GM23338 (cell line): ENCODE measurements at regions not wholly inside any gene's neighbourhood (a gene's known extent, or its start where the extent isn't known, plus 50 kb on each side); places are given as distances from the start of the nearest gene placed in this dataset.

Experiments used
- ATAC-seq: fragments of 200-7000 bp; cut with Tn5 transposase; 3 replicates; pipeline ENCODE4 v1.9.1; 2020
- DNase-seq: peaks from one replicate; pipeline ENCODE4 v3.0.0-alpha.2; 2015; ENCODE audit warnings: low spot score
- H2AFZ ChIP-seq: fragments of 200-600 bp; sonication (generic); 2 replicates; pipeline ENCODE4 v1.8.0; 2016; ENCODE audit warnings: antibody characterized with exemption, mild to moderate bottlenecking, moderate library complexity
- H3F3A ChIP-seq: fragments of 200-600 bp; sonication (generic); replicated peaks from 2 replicates; pipeline ENCODE4 v1.8.0; 2017; ENCODE audit warnings: antibody characterized with exemption, mixed run types, low read depth
- H3K27ac ChIP-seq: fragments of 200-600 bp; sonication (generic); 2 replicates; pipeline ENCODE4 v1.6.1; 2016; ENCODE audit warnings: low read depth
- H3K27me3 ChIP-seq: fragments of 200-600 bp; sonication (generic); 2 replicates; pipeline ENCODE4 v1.8.0; 2016; ENCODE audit warnings: mild to moderate bottlenecking, mixed run types, moderate library complexity; ENCODE audit not compliant: insufficient read depth
- H3K36me3 ChIP-seq: fragments of 200-600 bp; sonication (generic); 2 replicates; pipeline ENCODE4 v1.8.0; 2016; ENCODE audit warnings: mild to moderate bottlenecking; ENCODE audit not compliant: insufficient read depth
- H3K4me1 ChIP-seq: fragments of 200-600 bp; sonication (generic); 2 replicates; pipeline ENCODE4 v1.8.0; 2016; ENCODE audit warnings: mild to moderate bottlenecking, moderate library complexity; ENCODE audit not compliant: insufficient read depth
- H3K4me2 ChIP-seq: fragments of 200-600 bp; sonication (generic); 2 replicates; pipeline ENCODE4 v1.7.1; 2017; ENCODE audit warnings: mixed run types
- H3K4me3 ChIP-seq: fragments of 200-600 bp; sonication (generic); 2 replicates; pipeline ENCODE4 v1.6.1; 2016; ENCODE audit warnings: mixed run types
- H3K79me2 ChIP-seq: fragments of 200-600 bp; sonication (generic); replicated peaks from 2 replicates; pipeline ENCODE4 v1.8.0; 2017; ENCODE audit warnings: mild to moderate bottlenecking; ENCODE audit not compliant: insufficient read depth
- H3K9me2 ChIP-seq: fragments of 200-600 bp; sonication (generic); 2 replicates; pipeline ENCODE4 v1.8.0; 2017; ENCODE audit not compliant: insufficient read depth
- H4K20me1 ChIP-seq: fragments of 200-600 bp; sonication (generic); replicated peaks from 2 replicates; pipeline ENCODE4 v1.8.0; 2017; ENCODE audit warnings: mild to moderate bottlenecking; ENCODE audit not compliant: insufficient read depth
- H3K27ac Mint-ChIP-seq: 2 replicates; pipeline ENCODE4 v1.8.0; 2020; ENCODE audit warnings: inconsistent platforms, mild to moderate bottlenecking, moderate library complexity, mixed read lengths
- H3K27me3 Mint-ChIP-seq: 3 replicates; pipeline ENCODE4 v1.8.0; 2022; ENCODE audit warnings: low read depth, mild to moderate bottlenecking, moderate library complexity, mixed read lengths, inconsistent platforms; ENCODE audit not compliant: insufficient read depth, poor library complexity
- H3K36me3 Mint-ChIP-seq: 3 replicates; pipeline ENCODE4 v1.8.0; 2021; ENCODE audit warnings: low read depth, mild to moderate bottlenecking, inconsistent platforms, moderate library complexity, mixed read lengths
- H3K4me1 Mint-ChIP-seq: 3 replicates; pipeline ENCODE4 v1.8.0; 2020; ENCODE audit warnings: mild to moderate bottlenecking, inconsistent platforms, mixed read lengths
- H3K4me3 Mint-ChIP-seq: 3 replicates; pipeline ENCODE4 v1.8.0; 2021; ENCODE audit warnings: moderate library complexity, mild to moderate bottlenecking, inconsistent platforms, mixed read lengths
- H3K9me3 Mint-ChIP-seq: 3 replicates; pipeline ENCODE4 v1.8.0; 2020; ENCODE audit warnings: moderate library complexity, mild to moderate bottlenecking, inconsistent platforms, mixed read lengths
- CREB1 ChIP-seq: fragments of 250-450 bp; sonication (Bioruptor Pico); IDR thresholded peaks from 2 replicates; pipeline ENCODE4 v1.5.0; 2020; ENCODE audit warnings: low read depth, mild to moderate bottlenecking, moderate library complexity
- EZH2 ChIP-seq: fragments of 200-600 bp; sonication (generic); IDR thresholded peaks from one replicate; pipeline ENCODE4 v1.8.0; 2017; ENCODE audit warnings: antibody characterized with exemption, mild to moderate bottlenecking, low read depth; ENCODE audit not compliant: unreplicated experiment
- JUNB ChIP-seq: IDR thresholded peaks from one replicate; pipeline ENCODE4 v1.6.1; 2016; ENCODE audit warnings: antibody characterized with exemption; ENCODE audit not compliant: unreplicated experiment
- NANOG ChIP-seq: IDR thresholded peaks from 2 replicates; pipeline ENCODE4 v1.6.1; 2016; ENCODE audit warnings: antibody characterized with exemption, borderline replicate concordance
- POLR2AphosphoS5 ChIP-seq: IDR thresholded peaks from 2 replicates; pipeline ENCODE4 v1.6.1; 2016; ENCODE audit warnings: antibody characterized with exemption, low read depth
- STAT1 ChIP-seq: IDR thresholded peaks from one replicate; pipeline ENCODE4 v1.6.1; 2016; ENCODE audit warnings: antibody characterized with exemption; ENCODE audit not compliant: unreplicated experiment
- ZNF114 ChIP-seq: fragments of 250-450 bp; sonication (Bioruptor Pico); IDR thresholded peaks from 2 replicates; pipeline ENCODE4 v1.5.0; 2020; ENCODE audit warnings: mild to moderate bottlenecking, moderate library complexity
- ZNF331 ChIP-seq: fragments of 250-450 bp; sonication (Bioruptor Pico); IDR thresholded peaks from 2 replicates; pipeline ENCODE4 v1.5.0; 2020; ENCODE audit warnings: low read depth, mild to moderate bottlenecking, moderate library complexity
- TF ChIP-seq, protein P1 (sequence below), 2 experiments: fragments of 200-600 bp in 1 of 2; sonication (generic) in 1 of 2; conservative IDR thresholded peaks; 2 replicates each; pipeline versions ENCODE4 v1.5.1 to v1.6.1; 2016 to 2017; ENCODE audit warnings: antibody characterized with exemption in 2 of 2, low read depth in 2 of 2, mild to moderate bottlenecking in 2 of 2, moderate library complexity in 1 of 2
- TF ChIP-seq, protein P2 (sequence below): IDR thresholded peaks from one replicate; pipeline ENCODE4 v1.6.1; 2018; ENCODE audit warnings: antibody characterized with exemption; ENCODE audit not compliant: unreplicated experiment
- TF ChIP-seq, protein P3 (sequence below): IDR thresholded peaks from 2 replicates; pipeline ENCODE4 v1.6.1; 2016; ENCODE audit warnings: antibody characterized with exemption

DNA sequence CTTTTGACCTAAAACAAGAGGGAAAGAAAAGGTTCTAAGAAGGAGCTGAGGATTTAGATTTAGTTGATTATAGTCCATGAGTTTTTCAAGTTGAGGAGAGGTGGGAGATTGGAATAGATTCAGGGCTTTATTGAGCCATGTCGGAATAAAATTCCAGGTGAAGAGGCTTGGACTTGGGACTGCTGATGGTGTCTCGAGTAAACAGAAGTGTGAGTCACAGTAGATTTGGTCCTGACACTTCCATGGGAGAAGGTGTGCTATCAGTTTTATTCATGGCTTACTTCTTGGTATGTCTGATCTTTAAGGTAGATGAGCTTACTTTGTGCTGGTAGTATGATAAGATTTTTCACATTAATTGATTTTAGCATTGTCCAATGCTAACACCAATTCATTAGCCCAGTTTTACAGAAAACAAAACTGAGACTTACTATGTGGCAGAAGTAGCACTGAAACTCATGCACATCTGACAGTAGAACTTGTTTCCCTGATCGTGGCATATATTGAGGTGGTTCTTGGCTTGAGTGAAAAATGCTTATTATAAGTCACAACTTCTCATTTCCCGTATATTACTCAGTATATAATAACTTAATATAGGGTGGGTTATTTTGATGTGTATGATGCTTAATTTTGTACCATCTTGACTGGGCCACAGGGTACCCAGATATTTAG, 172.4 kb upstream of the IGF1 start:
- peaks cover 7% of the 10 kb centered on the region; the same call in 2 of the 3 replicates for H3K36me3 Mint-ChIP-seq
- H3K27me3 ChIP-seq, result no peaks in the 10 kb centered on the region
- no peak overlapping the region for H3K27ac ChIP-seq

DNA sequence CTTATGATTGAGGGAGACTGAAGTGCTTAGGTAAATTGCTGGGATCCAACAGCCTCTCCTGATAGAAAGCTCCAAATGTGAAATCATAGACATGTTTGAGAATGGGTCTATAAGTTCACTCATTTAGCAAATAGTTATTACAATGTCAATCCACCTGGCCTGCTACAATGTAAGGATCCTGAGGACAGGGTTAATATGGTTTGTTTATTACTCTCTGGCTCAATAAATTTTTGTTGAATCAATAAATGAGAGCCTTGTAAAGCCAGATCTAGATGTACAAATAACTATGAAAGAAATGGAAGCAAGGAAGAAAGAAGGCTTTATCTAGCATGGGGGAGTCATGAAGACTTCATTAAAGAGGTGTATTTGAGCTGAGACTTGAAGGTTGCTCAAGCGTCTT, 165.6 kb upstream of the IGF1 start:
- Histone ChIP-seq H3K4me3 (no peak overlapping the region), H2AFZ (no peak overlapping the region), H3K27ac (no peak overlapping the region), H3K4me1 (no peaks in the 10 kb centered on the region), H3K4me2 (no peak overlapping the region), H3K36me3 (no peaks in the 10 kb centered on the region), H3K79me2 (no peaks in the 10 kb centered on the region), H4K20me1 (no peaks in the 10 kb centered on the region), H3K9me2 (no peaks in the 10 kb centered on the region), H3F3A (no peaks in the 10 kb centered on the region), H3K27me3 (no peaks in the 10 kb centered on the region)
- no peaks in the 10 kb centered on the region for H3K27me3 Mint-ChIP-seq
- ATAC-seq (no peak), DNase-seq (no peak)
- peaks cover 4% of the 10 kb centered on the region for H3K9me3 Mint-ChIP-seq
- H3K36me3 Mint-ChIP-seq, result peaks cover 4% of the 10 kb centered on the region; the same call in 1 of the 3 replicates
- no peaks in the 10 kb centered on the region; the same call in 2 of the 3 replicates for H3K4me1 Mint-ChIP-seq
- H3K4me3 Mint-ChIP-seq, result no peak overlapping the region
- no peak overlapping the region for H3K27ac Mint-ChIP-seq
- TF ChIP-seq, protein P1, sequence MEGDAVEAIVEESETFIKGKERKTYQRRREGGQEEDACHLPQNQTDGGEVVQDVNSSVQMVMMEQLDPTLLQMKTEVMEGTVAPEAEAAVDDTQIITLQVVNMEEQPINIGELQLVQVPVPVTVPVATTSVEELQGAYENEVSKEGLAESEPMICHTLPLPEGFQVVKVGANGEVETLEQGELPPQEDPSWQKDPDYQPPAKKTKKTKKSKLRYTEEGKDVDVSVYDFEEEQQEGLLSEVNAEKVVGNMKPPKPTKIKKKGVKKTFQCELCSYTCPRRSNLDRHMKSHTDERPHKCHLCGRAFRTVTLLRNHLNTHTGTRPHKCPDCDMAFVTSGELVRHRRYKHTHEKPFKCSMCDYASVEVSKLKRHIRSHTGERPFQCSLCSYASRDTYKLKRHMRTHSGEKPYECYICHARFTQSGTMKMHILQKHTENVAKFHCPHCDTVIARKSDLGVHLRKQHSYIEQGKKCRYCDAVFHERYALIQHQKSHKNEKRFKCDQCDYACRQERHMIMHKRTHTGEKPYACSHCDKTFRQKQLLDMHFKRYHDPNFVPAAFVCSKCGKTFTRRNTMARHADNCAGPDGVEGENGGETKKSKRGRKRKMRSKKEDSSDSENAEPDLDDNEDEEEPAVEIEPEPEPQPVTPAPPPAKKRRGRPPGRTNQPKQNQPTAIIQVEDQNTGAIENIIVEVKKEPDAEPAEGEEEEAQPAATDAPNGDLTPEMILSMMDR (conservative IDR thresholded peaks at IDR 0.05; ENCODE audit: low read depth in 2 of 2), result no peak
- TF ChIP-seq STAT1 (no peak), EZH2 (no peak), ZNF331 (no peak), JUNB (no peak), CREB1 (no peak), POLR2AphosphoS5 (no peak), ZNF114 (CRISPR knock-in tag) (no peak)
- TF ChIP-seq, protein P2, sequence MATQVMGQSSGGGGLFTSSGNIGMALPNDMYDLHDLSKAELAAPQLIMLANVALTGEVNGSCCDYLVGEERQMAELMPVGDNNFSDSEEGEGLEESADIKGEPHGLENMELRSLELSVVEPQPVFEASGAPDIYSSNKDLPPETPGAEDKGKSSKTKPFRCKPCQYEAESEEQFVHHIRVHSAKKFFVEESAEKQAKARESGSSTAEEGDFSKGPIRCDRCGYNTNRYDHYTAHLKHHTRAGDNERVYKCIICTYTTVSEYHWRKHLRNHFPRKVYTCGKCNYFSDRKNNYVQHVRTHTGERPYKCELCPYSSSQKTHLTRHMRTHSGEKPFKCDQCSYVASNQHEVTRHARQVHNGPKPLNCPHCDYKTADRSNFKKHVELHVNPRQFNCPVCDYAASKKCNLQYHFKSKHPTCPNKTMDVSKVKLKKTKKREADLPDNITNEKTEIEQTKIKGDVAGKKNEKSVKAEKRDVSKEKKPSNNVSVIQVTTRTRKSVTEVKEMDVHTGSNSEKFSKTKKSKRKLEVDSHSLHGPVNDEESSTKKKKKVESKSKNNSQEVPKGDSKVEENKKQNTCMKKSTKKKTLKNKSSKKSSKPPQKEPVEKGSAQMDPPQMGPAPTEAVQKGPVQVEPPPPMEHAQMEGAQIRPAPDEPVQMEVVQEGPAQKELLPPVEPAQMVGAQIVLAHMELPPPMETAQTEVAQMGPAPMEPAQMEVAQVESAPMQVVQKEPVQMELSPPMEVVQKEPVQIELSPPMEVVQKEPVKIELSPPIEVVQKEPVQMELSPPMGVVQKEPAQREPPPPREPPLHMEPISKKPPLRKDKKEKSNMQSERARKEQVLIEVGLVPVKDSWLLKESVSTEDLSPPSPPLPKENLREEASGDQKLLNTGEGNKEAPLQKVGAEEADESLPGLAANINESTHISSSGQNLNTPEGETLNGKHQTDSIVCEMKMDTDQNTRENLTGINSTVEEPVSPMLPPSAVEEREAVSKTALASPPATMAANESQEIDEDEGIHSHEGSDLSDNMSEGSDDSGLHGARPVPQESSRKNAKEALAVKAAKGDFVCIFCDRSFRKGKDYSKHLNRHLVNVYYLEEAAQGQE, result no peak

More for the DNA sequence above, 172.4 kb upstream of the IGF1 start:
- no peak overlapping the region for H3K4me3 ChIP-seq
- no peaks in the 10 kb centered on the region for H3K27me3 Mint-ChIP-seq
- H3F3A ChIP-seq, result no peaks in the 10 kb centered on the region
- H3K27ac Mint-ChIP-seq, result no peak overlapping the region
- no peaks in the 10 kb centered on the region for H3K4me1 Mint-ChIP-seq
- H3K4me1 ChIP-seq, result no peaks in the 10 kb centered on the region
- H4K20me1 ChIP-seq, result no peaks in the 10 kb centered on the region
- peaks cover 20% of the 10 kb centered on the region for H3K9me3 Mint-ChIP-seq
- H2AFZ ChIP-seq, result no peak overlapping the region
- no peak for DNase-seq
- TF ChIP-seq NANOG (no peak), ZNF114 (CRISPR knock-in tag) (no peak), STAT1 (no peak), CREB1 (no peak)
- TF ChIP-seq, protein P3, sequence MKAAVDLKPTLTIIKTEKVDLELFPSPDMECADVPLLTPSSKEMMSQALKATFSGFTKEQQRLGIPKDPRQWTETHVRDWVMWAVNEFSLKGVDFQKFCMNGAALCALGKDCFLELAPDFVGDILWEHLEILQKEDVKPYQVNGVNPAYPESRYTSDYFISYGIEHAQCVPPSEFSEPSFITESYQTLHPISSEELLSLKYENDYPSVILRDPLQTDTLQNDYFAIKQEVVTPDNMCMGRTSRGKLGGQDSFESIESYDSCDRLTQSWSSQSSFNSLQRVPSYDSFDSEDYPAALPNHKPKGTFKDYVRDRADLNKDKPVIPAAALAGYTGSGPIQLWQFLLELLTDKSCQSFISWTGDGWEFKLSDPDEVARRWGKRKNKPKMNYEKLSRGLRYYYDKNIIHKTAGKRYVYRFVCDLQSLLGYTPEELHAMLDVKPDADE, result no peak
- TF ChIP-seq, protein P2, result no peak
- ATAC-seq, result no peak
- H3K79me2 ChIP-seq, result no peaks in the 10 kb centered on the region
- H3K36me3 ChIP-seq, result no peaks in the 10 kb centered on the region
- H3K4me2 ChIP-seq, result no peak overlapping the region
- 0 out of 2 replicates have a peak, but pooled peaks cover 2% of the 10 kb centered on the region for H3K9me2 ChIP-seq
- H3K4me3 Mint-ChIP-seq, result no peak overlapping the region
